ENCODE measurements at regions not wholly inside any gene's neighbourhood (a gene's known extent, or its start where the extent isn't known, plus 50 kb on each side); places are given as distances from the start of the nearest gene placed in this dataset.

DNA sequence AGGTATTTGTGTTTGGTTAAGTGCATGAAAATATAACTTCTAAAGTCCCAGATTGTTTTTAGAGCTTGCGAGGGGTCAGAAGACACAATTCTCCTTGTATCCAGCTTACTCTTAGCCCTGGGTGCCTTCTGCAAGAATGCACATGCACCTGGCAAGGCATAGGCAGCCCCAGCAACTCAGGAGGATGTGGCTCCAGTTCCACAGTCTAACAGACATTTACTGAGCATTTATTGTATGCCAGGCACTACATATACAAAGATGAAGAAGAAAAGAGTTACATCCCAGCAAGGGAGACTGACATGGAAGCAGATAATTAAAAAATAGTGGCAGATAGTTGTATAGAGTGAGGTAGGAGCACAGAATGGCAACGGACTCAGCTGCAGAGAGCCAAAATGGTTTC is 101.1 kb upstream of the FRY start:
- CTCF ChIA-PET: interaction anchor here (0.9 to 3.2 kb wide), 2 partner anchors 16 to 21 kb away, joined by 3 to 15 read pairs; no protein-coding TSS in a partner anchor
- Histone ChIP-seq H3K4me2 (no peak overlapping the region), H3K9me3 (no peaks in the 10 kb centered on the region), H3K4me3 (ENCODE audit: low read depth in 2 of 2, low read length in 1 of 2) (no peak overlapping the region), H4K20me1 (ENCODE audit: insufficient read depth) (no peaks in the 10 kb centered on the region), H3K9me2 (no peaks in the 10 kb centered on the region), H3K79me2 (ENCODE audit: insufficient read depth) (no peaks in the 10 kb centered on the region; the same call in 1 of the 2 replicates), H3K27me3 (ENCODE audit: insufficient read depth) (no peaks in the 10 kb centered on the region), H2AFZ (ENCODE audit: low read depth) (no peak overlapping the region), H3K9ac (no peak overlapping the region), H3K4me1 (ENCODE audit: control insufficient read depth in 1 of 2, insufficient read depth in 2 of 2, low read depth in 1 of 2, low read length in 1 of 2) (peaks cover 3 to 11% of the 10 kb centered on the region in 2 experiments; a peak in 3 of 4 replicates), H3K36me3 (replicated peaks in 1 of 2; ENCODE audit: control insufficient read depth in 1 of 2, insufficient read depth in 2 of 2, low read length in 1 of 2) (no peaks in the 10 kb centered on the region), H3F3A (replicated peaks; ENCODE audit: insufficient read depth) (no peaks in the 10 kb centered on the region), H3K27ac (ENCODE audit: low read depth in 2 of 2, low read length in 1 of 2) (no peak overlapping the region)
- no peak for DNase-seq
- POLR2A ChIA-PET: no interaction called here
- no peak for TF ChIP-seq RFX5 (IDR thresholded peaks at IDR 0.05; ENCODE audit: low read length)
- TF ChIP-seq, protein P1, sequence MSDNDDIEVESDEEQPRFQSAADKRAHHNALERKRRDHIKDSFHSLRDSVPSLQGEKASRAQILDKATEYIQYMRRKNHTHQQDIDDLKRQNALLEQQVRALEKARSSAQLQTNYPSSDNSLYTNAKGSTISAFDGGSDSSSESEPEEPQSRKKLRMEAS (IDR thresholded peaks at IDR 0.05; ENCODE audit: low read depth): no peak
- TF ChIP-seq, protein P2, sequence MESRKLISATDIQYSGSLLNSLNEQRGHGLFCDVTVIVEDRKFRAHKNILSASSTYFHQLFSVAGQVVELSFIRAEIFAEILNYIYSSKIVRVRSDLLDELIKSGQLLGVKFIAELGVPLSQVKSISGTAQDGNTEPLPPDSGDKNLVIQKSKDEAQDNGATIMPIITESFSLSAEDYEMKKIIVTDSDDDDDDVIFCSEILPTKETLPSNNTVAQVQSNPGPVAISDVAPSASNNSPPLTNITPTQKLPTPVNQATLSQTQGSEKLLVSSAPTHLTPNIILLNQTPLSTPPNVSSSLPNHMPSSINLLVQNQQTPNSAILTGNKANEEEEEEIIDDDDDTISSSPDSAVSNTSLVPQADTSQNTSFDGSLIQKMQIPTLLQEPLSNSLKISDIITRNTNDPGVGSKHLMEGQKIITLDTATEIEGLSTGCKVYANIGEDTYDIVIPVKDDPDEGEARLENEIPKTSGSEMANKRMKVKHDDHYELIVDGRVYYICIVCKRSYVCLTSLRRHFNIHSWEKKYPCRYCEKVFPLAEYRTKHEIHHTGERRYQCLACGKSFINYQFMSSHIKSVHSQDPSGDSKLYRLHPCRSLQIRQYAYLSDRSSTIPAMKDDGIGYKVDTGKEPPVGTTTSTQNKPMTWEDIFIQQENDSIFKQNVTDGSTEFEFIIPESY (IDR thresholded peaks at IDR 0.05; ENCODE audit: borderline replicate concordance, low read depth): no peak
- no peak for TF ChIP-seq RCOR1 (IDR thresholded peaks at IDR 0.05; ENCODE audit: low read length)
- no peak for TF ChIP-seq GABPA (IDR thresholded peaks at IDR 0.05; ENCODE audit: low read depth)
- no peak for TF ChIP-seq GATA2 (CRISPR knock-in tag; IDR thresholded peaks at IDR 0.05)
- TF ChIP-seq TAF1 (IDR thresholded peaks at IDR 0.05; ENCODE audit: borderline replicate concordance, low read depth, low read length): no peak
- TF ChIP-seq FOXM1 (IDR thresholded peaks at IDR 0.05; ENCODE audit: low read depth): no peak
- TF ChIP-seq NRF1 (IDR thresholded peaks at IDR 0.05; ENCODE audit: low read depth, low read length): no peak
- no peak for TF ChIP-seq CHD2 (IDR thresholded peaks at IDR 0.05; ENCODE audit: low read length, partially characterized antibody)
- TF ChIP-seq RAD21 (IDR thresholded peaks at IDR 0.05; ENCODE audit: low read length): no peak
- TF ChIP-seq, protein P3, sequence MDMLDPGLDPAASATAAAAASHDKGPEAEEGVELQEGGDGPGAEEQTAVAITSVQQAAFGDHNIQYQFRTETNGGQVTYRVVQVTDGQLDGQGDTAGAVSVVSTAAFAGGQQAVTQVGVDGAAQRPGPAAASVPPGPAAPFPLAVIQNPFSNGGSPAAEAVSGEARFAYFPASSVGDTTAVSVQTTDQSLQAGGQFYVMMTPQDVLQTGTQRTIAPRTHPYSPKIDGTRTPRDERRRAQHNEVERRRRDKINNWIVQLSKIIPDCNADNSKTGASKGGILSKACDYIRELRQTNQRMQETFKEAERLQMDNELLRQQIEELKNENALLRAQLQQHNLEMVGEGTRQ (IDR thresholded peaks at IDR 0.05; ENCODE audit: borderline replicate concordance, low read depth, low read length): no peak
- no peak for TF ChIP-seq MXI1 (IDR thresholded peaks at IDR 0.05; ENCODE audit: low read depth, low read length)
- TF ChIP-seq, protein P4, sequence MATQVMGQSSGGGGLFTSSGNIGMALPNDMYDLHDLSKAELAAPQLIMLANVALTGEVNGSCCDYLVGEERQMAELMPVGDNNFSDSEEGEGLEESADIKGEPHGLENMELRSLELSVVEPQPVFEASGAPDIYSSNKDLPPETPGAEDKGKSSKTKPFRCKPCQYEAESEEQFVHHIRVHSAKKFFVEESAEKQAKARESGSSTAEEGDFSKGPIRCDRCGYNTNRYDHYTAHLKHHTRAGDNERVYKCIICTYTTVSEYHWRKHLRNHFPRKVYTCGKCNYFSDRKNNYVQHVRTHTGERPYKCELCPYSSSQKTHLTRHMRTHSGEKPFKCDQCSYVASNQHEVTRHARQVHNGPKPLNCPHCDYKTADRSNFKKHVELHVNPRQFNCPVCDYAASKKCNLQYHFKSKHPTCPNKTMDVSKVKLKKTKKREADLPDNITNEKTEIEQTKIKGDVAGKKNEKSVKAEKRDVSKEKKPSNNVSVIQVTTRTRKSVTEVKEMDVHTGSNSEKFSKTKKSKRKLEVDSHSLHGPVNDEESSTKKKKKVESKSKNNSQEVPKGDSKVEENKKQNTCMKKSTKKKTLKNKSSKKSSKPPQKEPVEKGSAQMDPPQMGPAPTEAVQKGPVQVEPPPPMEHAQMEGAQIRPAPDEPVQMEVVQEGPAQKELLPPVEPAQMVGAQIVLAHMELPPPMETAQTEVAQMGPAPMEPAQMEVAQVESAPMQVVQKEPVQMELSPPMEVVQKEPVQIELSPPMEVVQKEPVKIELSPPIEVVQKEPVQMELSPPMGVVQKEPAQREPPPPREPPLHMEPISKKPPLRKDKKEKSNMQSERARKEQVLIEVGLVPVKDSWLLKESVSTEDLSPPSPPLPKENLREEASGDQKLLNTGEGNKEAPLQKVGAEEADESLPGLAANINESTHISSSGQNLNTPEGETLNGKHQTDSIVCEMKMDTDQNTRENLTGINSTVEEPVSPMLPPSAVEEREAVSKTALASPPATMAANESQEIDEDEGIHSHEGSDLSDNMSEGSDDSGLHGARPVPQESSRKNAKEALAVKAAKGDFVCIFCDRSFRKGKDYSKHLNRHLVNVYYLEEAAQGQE (IDR thresholded peaks at IDR 0.05; ENCODE audit: low read depth, low read length): no peak
- TF ChIP-seq ELF1 (IDR thresholded peaks at IDR 0.05): no peak
- 80% methylated on average over 2 of the region's 2 CpGs for WGBS (ENCODE audit: low lambda C conversion rate)
